GM19240 (cell line): ENCODE measurements at regions not wholly inside any gene's neighbourhood (a gene's known extent, or its start where the extent isn't known, plus 50 kb on each side); places are given as distances from the start of the nearest gene placed in this dataset.
A peak's percentile ranks its signal among the peaks of the same experiment; 100 is the strongest.

Experiments used
- DNase-seq: peaks from one replicate; pipeline ENCODE4 v3.0.0; 2011; ENCODE audit warnings: low spot score; ENCODE audit not compliant: insufficient read length

DNA sequence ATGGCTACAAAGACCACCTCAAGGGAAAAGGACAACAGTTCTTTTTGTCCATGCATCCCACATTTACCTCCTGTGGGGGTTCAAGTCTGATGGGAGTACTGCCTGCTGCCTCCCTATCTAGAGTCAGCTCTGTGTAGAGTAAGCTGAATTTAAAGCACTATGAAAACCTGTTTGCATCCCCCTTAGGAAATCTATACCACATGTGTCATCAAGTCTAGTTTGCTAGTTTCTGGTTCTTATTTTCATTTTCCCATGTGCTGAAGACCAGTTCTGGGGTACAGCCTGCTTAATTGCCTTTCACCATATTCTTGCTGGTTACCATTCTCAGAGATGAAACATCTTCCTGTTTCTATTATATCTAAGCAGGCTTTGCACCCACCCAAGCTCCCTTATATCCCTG lies 470.3 kb downstream of the MBD2 start:
- no peak for DNase-seq

DNA sequence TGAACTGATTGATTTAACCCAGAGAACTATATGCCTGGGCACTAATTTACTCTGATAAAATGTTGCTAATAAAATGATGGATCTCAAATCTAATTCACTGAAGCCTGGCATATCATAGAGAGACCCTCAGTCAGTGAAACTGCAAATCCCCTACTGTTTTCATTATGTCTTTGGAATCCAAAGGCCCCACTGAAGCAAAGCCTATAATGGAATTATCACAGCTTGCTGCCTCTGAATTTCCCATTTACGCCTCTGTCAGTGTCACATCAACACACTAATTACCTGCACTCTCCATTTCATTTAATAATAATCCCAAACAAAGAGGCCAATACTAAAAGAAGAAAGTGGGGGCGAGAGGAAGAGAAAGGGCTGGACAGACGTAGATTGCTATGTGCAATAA lies 470.9 kb downstream of the MBD2 start:
- DNase-seq: no peak

- DNase-seq: no peak
Observed at GRCh38 chr18:53752781-53753367, 471.6 kb downstream of the MBD2 start.

DNA sequence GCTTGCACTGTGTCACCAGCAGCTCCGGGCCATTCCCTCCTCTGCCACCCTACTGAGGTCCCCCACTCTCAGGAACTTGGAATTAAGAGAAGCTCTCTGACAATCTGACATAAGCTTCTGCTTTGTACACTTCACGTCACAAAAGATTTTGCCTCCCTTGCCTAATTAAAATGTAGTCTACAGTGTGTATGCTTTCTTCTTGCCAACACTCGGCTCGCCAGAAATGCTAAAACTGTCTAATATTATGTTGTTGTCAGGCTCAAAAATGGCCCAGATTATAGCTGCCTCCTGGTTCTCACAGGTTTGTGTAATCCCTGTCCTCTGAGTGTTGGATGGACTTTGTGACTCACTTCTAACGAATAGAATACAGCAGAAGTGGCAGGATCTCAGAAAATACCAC lies 474.7 kb downstream of the MBD2 start:
- DNase-seq: no peak

GRCh38 chr18:53747663-53748160 lies 476.8 kb downstream of the MBD2 start:
- no peak for DNase-seq

DNA sequence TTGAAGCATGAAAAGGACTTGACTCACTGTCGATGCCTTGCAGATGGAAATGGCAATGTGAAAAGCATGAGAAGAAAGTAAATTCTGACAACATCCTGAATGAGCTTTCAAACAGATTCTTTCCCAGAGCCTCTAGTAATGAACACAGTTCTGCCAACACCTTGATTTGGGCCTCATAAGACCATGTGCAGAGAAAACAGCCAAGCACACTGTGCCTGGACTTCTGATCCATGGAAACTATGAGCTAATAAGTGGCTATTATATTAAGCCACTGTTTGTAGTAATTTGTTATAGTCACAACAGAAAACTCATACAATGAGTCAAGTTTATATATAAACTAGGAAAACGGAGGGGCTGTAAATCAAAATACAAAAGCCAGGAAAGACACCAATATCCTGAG lies 477.3 kb downstream of the MBD2 start:
- no peak for DNase-seq

DNA sequence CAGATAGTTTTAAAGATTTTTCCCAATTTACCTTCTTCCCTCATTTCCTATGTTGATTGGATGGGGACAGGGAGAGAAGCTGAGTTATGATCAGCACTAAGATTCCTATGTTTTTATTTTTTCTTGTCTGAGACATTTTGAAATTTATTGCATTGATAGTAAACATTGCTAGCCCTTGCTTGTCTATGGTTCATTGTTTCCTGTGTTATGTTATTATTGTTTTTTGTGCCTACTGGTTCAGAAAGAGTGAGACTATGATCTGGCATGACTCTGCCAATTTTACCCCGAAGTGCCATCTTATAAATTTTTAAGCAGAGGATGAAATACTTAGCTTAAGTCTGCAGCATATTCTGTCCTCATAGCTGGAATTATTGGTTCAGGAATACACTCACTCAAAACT lies 478.5 kb downstream of the MBD2 start:
- DNase-seq: no peak

DNA sequence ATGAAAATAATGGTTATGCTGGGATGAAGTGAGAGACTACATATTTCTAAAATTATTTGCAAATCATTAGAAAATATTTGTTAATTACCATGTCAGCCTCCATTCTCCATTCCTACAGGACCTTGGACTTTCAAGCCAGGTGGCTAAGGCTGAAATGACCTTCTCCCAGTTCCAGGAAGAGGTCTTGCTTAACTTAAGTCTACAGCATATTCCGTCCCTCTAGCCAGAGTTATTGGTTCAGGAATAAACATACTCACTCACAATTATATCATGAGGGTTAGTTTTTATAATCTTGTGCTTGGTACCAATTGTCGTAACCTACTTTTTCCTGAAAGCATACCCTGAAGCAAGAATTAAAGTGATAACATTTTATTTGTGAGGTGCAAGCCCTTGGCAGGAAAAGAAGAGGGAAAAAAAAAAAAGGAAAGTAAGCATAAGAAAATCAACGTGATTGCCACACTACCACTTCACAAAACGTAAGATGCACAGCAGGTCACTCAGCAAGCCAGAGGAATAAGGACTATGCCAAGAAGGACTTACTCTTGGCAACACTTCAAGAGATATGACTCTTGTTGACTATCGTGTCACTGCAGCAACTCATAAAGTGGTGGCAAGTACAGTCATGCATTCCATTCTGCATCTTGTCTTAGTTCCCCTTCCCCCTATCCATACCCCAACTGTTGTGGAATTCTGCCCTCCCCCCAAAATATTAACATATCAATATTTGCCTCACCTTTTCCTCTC lies 479.1 kb downstream of the MBD2 start:
- DNase-seq: no peak

DNA sequence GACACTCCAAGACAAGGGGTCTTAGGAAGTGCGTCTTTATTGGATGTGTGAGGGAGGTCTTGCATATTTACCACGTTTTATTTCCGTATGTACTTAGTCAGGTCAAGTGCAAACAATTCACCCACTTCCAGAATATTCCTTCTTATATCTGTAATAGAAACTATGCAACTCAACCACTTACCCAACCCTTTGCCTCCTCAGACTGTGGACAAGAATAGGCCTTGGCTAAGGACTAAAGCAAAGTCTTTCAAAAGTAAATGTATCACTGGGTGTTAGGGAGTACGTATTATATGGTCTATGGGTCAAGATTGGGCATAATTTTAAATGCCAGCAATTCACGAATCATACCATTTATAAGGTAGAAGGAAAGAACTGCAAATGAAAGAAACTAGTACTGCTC lies 484.8 kb downstream of the MBD2 start:
- DNase-seq: no peak

DNA sequence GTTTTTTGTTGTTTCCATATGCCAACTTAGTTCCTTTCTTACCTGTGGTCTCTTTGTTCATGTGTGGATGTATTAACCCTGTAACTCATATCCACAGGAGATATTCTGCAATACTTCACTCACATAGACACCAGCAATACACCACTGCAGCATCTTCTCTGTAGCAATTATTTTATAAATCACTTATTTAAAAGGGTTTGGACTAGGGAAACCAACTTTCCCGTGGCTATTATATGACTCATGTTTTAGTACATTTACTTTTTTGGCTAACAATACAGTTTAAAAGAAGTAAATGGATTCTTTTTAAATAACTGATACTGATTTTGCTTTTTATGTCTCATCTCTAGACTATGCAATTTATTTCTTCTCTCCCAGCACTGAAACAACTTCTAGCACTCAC lies 488.9 kb downstream of the MBD2 start:
- no peak for DNase-seq

GRCh38 chr18:53715243-53715853 lies 509.1 kb downstream of the MBD2 start:
- no peak for DNase-seq

GRCh38 chr18:53710080-53710479 lies 514.4 kb downstream of the MBD2 start:
- no peak for DNase-seq

- no peak for DNase-seq
Observed at GRCh38 chr18:53702480-53702879, 522.0 kb downstream of the MBD2 start.

GRCh38 chr18:53701697-53702096 lies 522.8 kb downstream of the MBD2 start:
- DNase-seq: no peak

GRCh38 chr18:53698907-53699306 lies 525.6 kb downstream of the MBD2 start:
- DNase-seq: peak; percentile 2

DNA sequence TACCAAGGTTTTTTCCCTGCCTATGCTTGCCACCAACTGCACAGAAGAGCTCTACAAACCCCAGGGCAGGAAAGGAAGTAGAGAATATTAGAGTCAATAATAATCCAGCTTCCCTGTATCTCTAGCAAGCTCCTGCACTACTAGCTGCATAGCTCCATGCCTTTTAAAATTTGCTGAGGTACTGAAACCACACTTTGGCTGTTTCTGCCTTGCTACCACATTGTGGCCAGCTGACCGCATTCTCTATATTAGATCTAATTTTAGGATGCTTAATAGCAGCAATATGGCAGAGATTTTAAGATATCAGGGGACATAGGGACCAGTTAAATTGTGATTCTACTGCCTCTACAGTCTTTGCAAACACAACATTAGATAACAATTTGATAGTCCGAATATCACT lies 534.6 kb downstream of the MBD2 start:
- no peak for DNase-seq

DNA sequence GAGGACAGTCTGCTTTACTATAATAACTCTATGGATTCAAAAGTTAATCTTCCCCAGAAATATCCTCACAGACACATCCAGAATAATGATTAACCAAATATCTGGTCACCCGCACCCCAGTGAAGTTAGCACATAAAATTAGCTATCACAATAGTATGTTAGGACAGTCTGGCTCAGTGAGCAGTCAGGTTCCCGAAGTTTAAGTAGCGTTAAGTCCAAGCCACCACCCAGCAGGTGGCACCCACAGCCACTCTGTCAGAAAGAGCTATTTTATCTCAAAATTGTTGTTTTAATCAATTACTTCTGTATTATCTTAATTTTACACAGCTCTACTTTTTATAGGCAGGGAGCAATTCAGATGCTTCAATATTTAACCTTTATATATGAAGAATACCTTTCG lies 537.5 kb downstream of the MBD2 start:
- no peak for DNase-seq

DNA sequence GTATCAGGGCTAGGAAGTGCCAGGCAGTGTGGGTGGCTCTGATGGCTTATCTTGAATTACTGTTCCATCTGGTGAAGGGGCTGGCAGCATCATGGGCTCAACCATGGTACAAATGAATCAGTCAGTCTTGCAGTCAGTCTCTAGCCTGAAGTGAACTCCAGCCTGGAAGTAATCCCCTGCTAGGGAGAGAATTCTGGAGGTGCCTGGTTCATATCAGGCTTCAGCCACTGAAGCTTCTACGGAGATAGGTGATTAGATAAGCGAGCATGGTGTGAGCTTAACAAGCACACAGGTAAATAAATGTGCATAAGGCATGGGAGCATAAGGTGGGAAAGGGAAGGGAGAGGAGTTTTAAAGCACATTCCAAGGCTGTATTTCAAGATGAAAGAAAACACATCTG lies 541.7 kb downstream of the MBD2 start:
- DNase-seq: no peak

GRCh38 chr18:53677480-53677879 lies 547.0 kb downstream of the MBD2 start:
- DNase-seq: no peak

DNA sequence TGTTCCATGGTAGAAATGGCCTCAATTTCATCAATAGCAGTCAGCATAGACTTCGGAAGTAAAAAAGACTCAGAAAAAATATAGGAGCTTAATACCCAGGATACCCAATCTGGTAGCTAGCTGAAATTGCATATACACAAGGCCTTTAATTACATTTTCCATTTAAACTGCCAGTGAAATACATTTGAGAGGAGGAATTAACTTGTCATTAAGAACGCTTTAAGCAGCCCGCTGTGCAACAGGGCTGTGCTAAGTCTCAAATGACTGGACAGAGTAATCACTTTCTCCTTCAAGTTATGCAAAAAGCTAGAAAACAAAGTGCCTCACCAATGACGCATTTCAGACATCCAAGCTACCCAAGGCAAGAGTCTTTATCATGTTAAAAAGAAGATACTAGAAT lies 558.8 kb downstream of the MBD2 start:
- DNase-seq: no peak

DNA sequence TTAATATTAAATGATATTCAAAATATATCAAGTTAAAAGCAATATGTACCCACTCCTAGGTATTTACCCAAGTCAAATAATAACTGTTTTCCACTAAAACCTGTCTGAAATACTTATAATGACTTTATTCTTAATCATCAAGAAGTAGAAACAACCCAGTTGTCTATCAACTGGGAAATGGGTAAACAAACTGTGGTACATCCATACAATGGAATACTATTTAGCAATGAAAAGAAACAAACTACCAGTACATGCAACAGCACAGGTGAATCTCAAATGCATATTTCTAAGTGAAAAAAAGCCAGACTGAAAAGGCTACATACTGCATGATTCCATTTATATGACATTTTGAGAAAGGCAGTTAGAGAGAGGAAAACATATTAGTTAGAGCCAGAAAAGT lies 559.9 kb downstream of the MBD2 start:
- no peak for DNase-seq

GRCh38 chr18:53660306-53660705 lies 564.2 kb downstream of the MBD2 start:
- DNase-seq: no peak

- DNase-seq: no peak
Observed at GRCh38 chr18:53657257-53657656, 567.2 kb downstream of the MBD2 start.
